ENCODE measurements at regions not wholly inside any gene's neighbourhood (a gene's known extent, or its start where the extent isn't known, plus 50 kb on each side); places are given as distances from the start of the nearest gene placed in this dataset.

GRCh38 chrX:131649741-131650140 lies 105.9 kb downstream of the OR13H1 start:
- TF ChIP-seq, protein P1, sequence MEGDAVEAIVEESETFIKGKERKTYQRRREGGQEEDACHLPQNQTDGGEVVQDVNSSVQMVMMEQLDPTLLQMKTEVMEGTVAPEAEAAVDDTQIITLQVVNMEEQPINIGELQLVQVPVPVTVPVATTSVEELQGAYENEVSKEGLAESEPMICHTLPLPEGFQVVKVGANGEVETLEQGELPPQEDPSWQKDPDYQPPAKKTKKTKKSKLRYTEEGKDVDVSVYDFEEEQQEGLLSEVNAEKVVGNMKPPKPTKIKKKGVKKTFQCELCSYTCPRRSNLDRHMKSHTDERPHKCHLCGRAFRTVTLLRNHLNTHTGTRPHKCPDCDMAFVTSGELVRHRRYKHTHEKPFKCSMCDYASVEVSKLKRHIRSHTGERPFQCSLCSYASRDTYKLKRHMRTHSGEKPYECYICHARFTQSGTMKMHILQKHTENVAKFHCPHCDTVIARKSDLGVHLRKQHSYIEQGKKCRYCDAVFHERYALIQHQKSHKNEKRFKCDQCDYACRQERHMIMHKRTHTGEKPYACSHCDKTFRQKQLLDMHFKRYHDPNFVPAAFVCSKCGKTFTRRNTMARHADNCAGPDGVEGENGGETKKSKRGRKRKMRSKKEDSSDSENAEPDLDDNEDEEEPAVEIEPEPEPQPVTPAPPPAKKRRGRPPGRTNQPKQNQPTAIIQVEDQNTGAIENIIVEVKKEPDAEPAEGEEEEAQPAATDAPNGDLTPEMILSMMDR (IDR thresholded peaks at IDR 0.05 in 8 of 11, conservative IDR thresholded peaks at IDR 0.05 in 3 of 11): no peak
- no peak for TF ChIP-seq POLR2A (IDR thresholded peaks at IDR 0.05)

All from spleen (tissue), 7 donors.